IMR-90 (cell line): ENCODE measurements at regions not wholly inside any gene's neighbourhood (a gene's known extent, or its start where the extent isn't known, plus 50 kb on each side); places are given as distances from the start of the nearest gene placed in this dataset.

ENCODE experiments used
- POLR2A ChIP-seq: IDR thresholded peaks from 2 replicates; pipeline ENCODE4 v1.6.1; 2012; ENCODE audit warnings: mild to moderate bottlenecking, low read depth, low read length
- TF ChIP-seq, protein P1 (sequence below): conservative IDR thresholded peaks from 2 replicates; pipeline ENCODE4 v1.5.1; 2012; ENCODE audit warnings: mild to moderate bottlenecking, low read depth, low read length, improper control_type of control experiment

DNA sequence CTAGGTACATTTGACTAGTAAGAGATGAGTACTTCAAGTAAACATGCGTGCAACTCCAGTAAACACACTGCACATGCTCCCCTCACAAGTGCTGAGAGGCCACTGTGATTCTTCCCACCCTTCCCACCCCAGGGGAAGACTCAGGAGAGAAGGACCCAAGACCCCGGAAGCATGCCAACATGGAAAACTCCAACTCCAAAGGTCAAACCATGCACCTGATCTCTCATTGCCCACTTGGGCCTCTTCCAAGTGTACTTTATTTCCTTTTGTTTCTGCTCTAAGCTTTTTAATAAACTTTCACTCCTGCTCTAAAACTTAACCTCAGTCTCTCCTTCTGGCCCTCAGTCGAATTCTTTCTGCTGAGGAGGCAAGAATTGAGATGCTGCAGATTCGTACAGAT, 78.5 kb downstream of the CD83 start:
- TF ChIP-seq, protein P1, sequence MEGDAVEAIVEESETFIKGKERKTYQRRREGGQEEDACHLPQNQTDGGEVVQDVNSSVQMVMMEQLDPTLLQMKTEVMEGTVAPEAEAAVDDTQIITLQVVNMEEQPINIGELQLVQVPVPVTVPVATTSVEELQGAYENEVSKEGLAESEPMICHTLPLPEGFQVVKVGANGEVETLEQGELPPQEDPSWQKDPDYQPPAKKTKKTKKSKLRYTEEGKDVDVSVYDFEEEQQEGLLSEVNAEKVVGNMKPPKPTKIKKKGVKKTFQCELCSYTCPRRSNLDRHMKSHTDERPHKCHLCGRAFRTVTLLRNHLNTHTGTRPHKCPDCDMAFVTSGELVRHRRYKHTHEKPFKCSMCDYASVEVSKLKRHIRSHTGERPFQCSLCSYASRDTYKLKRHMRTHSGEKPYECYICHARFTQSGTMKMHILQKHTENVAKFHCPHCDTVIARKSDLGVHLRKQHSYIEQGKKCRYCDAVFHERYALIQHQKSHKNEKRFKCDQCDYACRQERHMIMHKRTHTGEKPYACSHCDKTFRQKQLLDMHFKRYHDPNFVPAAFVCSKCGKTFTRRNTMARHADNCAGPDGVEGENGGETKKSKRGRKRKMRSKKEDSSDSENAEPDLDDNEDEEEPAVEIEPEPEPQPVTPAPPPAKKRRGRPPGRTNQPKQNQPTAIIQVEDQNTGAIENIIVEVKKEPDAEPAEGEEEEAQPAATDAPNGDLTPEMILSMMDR: no peak
- TF ChIP-seq POLR2A: no peak
